ENCODE measurements at regions not wholly inside any gene's neighbourhood (a gene's known extent, or its start where the extent isn't known, plus 50 kb on each side); places are given as distances from the start of the nearest gene placed in this dataset.

GRCh38 chr16:85317704-85318103 lies 205.4 kb upstream of the CIBAR2 start:
- no peak for DNase-seq
- Histone ChIP-seq H3K36me3 (ENCODE audit: control insufficient read depth in 4 of 4, insufficient read depth in 4 of 4, low read length in 4 of 4) (no peaks in the 10 kb centered on the region), H3K4me1 (ENCODE audit: control insufficient read depth in 5 of 5, insufficient read depth in 5 of 5, low read length in 5 of 5) (peaks cover 1 to 53% (median 29%) of the 10 kb centered on the region in 5 donors), H3K9me3 (ENCODE audit: control insufficient read depth in 4 of 4, insufficient read depth in 3 of 4, low read length in 3 of 4) (no peaks in the 10 kb centered on the region), H3K27me3 (ENCODE audit: control insufficient read depth in 3 of 3, insufficient read depth in 3 of 3, low read length in 2 of 3) (no peaks in the 10 kb centered on the region), H3K9ac (ENCODE audit: insufficient read depth in 1 of 2, low read length in 2 of 2) (no peak overlapping the region), H3K4me3 (no peak overlapping the region), H3K27ac (ENCODE audit: low read depth in 1 of 2, low read length in 1 of 2) (no peak overlapping the region)
- WGBS, 2 donors = 85 to 88% methylated on average over 12 of the region's 12 CpGs
- no peak for ATAC-seq (ENCODE audit: insufficient read depth, low FRiP score)
- TF ChIP-seq CTCF (IDR thresholded peaks at IDR 0.05; ENCODE audit: control extremely low read depth, extremely low read depth) = no peak

- WGBS, 2 donors = 95 to 96% methylated on average over 24 of the region's 24 CpGs
- Histone ChIP-seq H3K27ac (ENCODE audit: low read depth in 1 of 2, low read length in 1 of 2) (no peak overlapping the region), H3K36me3 (ENCODE audit: control insufficient read depth in 4 of 4, insufficient read depth in 4 of 4, low read length in 4 of 4) (no peaks in the 10 kb centered on the region), H3K27me3 (ENCODE audit: control insufficient read depth in 3 of 3, insufficient read depth in 3 of 3, low read length in 2 of 3) (no peaks in the 10 kb centered on the region), H3K9ac (ENCODE audit: insufficient read depth in 1 of 2, low read length in 2 of 2) (no peak overlapping the region), H3K9me3 (ENCODE audit: control insufficient read depth in 4 of 4, insufficient read depth in 3 of 4, low read length in 3 of 4) (peaks cover 0 to 2% (median 0%) of the 10 kb centered on the region in 4 donors), H3K4me3 (no peak overlapping the region), H3K4me1 (ENCODE audit: control insufficient read depth in 5 of 5, insufficient read depth in 5 of 5, low read length in 5 of 5) (peaks cover 0 to 42% (median 18%) of the 10 kb centered on the region in 5 donors)
- no peak for DNase-seq
- ATAC-seq (ENCODE audit: insufficient read depth, low FRiP score) = no peak
- no peak for TF ChIP-seq CTCF (IDR thresholded peaks at IDR 0.05; ENCODE audit: control extremely low read depth, extremely low read depth)
Measured at GRCh38 chr16:85319208-85319983, 207.1 kb upstream of the CIBAR2 start.

- DNase-seq = no peak
Measured at GRCh38 chr16:85319984-85320440, 207.7 kb upstream of the CIBAR2 start.

More at GRCh38 chr16:85319984-85320440, 207.7 kb upstream of the CIBAR2 start:
- 90 to 91% methylated on average over 19 of the region's 19 CpGs for WGBS, 2 donors
- H3K36me3 ChIP-seq (ENCODE audit: control insufficient read depth in 4 of 4, insufficient read depth in 4 of 4, low read length in 4 of 4) = no peaks in the 10 kb centered on the region
- H3K9ac ChIP-seq (ENCODE audit: insufficient read depth in 1 of 2, low read length in 2 of 2) = no peak overlapping the region
- H3K4me1 ChIP-seq (ENCODE audit: control insufficient read depth in 5 of 5, insufficient read depth in 5 of 5, low read length in 5 of 5) = peaks cover 0 to 40% (median 13%) of the 10 kb centered on the region in 5 donors
- H3K27me3 ChIP-seq (ENCODE audit: control insufficient read depth in 3 of 3, insufficient read depth in 3 of 3, low read length in 2 of 3) = no peaks in the 10 kb centered on the region
- no peak for TF ChIP-seq CTCF (IDR thresholded peaks at IDR 0.05; ENCODE audit: control extremely low read depth, extremely low read depth)
- no peak overlapping the region for H3K4me3 ChIP-seq
- no peak overlapping the region for H3K27ac ChIP-seq (ENCODE audit: low read depth in 1 of 2, low read length in 1 of 2)
- peaks cover 0 to 2% (median 0%) of the 10 kb centered on the region in 4 donors for H3K9me3 ChIP-seq (ENCODE audit: control insufficient read depth in 4 of 4, insufficient read depth in 3 of 4, low read length in 3 of 4)
- ATAC-seq (ENCODE audit: insufficient read depth, low FRiP score) = no peak
